GM12875 (cell line): ENCODE measurements at regions not wholly inside any gene's neighbourhood (a gene's known extent, or its start where the extent isn't known, plus 50 kb on each side); places are given as distances from the start of the nearest gene placed in this dataset.
"Not testable (repeated sequence)": the region's sequence is repeated elsewhere in the genome, so short reads cannot be mapped to it uniquely, and the experiment has no call there.

ENCODE experiments used
- H3K4me3 ChIP-seq: one replicate; pipeline ENCODE4 v1.5.1; 2011; ENCODE audit warnings: low read depth, low read length, control low read depth
- TF ChIP-seq, protein P1 (sequence below): IDR thresholded peaks from 2 replicates; pipeline ENCODE4 v1.5.1; 2011; ENCODE audit warnings: low read depth, mild to moderate bottlenecking, control low read depth, inconsistent platforms, low read length, moderate library complexity, borderline replicate concordance; ENCODE audit not compliant: insufficient read depth

DNA sequence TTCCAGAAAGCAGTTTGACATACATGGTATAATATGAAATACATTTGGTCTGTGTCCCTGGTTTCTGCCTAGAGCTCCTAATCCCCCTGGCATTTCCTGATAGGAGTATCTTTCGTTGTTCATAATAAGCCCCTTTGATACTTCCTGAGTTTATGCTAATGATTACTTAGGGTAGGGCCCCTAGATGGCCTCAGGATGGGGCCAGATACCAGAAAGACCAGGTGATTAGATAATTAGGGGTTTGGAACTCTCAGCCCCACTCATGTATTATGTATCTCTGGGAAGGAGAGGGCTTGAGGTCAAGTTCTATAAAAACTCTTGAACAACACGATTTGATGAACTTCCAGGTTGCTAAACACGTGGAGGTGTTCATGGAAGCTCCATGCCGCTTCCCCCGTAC lies 163.3 kb upstream of the ZNF608 start:
- TF ChIP-seq, protein P1, sequence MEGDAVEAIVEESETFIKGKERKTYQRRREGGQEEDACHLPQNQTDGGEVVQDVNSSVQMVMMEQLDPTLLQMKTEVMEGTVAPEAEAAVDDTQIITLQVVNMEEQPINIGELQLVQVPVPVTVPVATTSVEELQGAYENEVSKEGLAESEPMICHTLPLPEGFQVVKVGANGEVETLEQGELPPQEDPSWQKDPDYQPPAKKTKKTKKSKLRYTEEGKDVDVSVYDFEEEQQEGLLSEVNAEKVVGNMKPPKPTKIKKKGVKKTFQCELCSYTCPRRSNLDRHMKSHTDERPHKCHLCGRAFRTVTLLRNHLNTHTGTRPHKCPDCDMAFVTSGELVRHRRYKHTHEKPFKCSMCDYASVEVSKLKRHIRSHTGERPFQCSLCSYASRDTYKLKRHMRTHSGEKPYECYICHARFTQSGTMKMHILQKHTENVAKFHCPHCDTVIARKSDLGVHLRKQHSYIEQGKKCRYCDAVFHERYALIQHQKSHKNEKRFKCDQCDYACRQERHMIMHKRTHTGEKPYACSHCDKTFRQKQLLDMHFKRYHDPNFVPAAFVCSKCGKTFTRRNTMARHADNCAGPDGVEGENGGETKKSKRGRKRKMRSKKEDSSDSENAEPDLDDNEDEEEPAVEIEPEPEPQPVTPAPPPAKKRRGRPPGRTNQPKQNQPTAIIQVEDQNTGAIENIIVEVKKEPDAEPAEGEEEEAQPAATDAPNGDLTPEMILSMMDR: no peak
- H3K4me3 ChIP-seq: no peak overlapping the region

DNA sequence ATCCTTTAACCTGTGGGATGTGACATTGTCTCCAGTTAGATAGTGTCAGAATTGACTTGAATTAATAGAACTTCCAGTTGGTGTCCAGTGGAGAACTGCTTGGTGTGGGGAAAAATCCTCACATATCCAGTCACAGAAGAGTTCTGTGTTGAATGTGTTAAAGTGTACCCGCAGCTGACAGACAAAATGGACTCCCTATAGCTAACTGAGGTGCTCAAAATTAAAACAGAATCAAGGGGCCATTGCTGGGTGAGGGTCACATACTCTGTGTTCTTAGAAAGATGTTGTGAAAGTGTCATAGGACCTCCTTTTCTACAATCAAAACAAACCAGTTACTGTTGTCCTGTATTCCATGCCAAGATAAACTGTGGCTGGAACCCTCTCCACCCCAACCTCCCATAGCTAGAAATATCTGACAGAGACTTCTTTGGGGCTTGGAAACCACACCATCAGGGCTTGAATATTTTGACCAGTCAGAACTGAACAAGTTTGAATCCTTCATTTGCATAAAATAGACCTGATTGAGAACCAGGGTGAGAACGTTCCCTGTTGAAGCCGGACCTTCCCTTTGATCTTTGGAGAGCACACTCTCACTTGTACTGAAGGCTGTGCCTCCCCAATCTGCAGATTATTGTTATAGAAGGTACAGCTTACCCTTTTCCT lies 164.0 kb upstream of the ZNF608 start:
- TF ChIP-seq, protein P1: no peak
- no peak overlapping the region for H3K4me3 ChIP-seq

DNA sequence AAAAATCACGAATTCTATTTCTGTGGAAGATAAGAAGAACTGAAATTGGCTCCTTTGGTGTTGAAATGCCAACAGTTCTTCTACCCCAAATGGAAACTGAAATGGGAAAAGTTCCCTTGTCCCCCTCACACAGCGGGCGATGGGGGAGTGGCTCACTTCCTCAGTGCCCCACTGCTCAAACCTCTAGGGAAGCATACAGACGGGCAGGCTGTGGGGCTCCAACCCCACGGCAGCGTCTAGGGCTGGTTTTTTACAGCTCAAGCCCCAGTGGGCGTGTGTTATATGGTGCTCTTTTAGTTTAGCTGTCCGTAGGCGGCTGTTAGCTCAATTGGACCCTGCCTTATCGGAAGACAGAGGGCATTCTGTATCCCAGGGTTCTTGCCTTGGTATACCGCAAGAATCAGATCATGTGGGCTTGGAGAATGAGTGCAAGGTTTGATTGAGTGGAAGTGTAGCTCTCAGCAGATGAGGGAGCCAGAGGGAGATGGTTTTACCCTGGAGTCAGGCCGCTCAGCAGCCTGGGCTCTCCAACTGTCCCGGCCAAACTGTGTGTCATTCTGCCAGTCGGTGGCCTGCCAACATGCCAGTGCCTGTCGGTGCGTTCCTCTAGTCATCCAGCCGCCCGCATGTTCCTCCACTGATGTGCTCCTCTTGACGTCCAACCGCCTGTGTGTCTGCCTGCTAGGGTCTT lies 166.3 kb upstream of the ZNF608 start:
- no peak overlapping the region for H3K4me3 ChIP-seq
- TF ChIP-seq, protein P1: no peak

DNA sequence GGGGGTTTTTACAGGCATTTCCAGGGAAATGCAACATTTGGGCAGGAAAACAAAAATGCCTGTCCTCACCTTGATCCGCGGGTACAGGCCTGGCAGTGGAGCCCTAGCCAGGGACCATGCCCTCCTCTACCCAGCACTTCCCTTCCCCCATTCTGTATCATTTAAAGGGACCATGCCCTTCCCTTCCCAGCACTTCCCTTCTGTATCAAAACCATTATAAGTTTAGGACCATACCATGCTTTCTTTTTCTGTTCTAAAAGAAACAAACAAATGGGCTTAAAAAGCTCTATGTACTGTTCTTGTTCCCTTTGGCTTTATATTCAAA lies 166.9 kb upstream of the ZNF608 start:
- no peak overlapping the region for H3K4me3 ChIP-seq
- TF ChIP-seq, protein P1: no peak

DNA sequence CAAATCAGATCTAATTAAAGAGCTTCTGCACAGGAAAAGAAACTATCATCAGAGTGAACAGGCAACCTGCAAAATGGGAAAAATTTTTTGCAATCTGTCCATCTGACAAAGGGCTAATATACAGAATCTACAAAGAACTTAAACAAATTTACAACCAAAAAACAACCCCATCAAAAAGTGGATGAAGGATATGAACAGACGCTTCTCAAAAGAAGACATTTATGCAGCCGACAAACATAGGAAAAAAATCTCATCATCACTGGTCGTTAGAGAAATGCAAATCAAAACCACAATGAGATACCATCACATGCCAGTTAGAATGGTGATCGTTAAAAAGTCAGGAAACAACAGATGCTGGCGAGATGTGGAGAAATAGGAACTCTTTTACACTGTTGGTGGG lies 169.9 kb upstream of the ZNF608 start:
- not testable (repeated sequence) for H3K4me3 ChIP-seq

DNA sequence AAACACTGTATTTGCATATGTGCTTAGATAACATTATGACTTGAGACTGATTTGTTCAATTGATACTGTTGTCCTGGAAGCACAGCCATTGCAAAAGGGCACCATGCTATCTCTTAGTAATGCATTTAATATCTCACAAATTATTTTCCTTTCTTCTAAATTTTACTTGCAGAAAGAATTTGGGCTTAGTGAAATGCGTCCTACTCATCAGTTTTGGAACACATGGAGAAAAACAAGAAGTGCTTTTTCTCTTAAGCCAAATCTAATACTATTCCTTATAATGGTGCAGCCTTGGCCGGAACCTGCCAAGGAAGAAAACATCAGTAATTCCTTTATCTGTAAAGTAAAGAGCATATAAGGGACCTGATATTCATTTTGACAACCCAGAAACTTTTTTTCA lies 172.2 kb upstream of the ZNF608 start:
- no peak overlapping the region for H3K4me3 ChIP-seq
- TF ChIP-seq, protein P1: no peak

DNA sequence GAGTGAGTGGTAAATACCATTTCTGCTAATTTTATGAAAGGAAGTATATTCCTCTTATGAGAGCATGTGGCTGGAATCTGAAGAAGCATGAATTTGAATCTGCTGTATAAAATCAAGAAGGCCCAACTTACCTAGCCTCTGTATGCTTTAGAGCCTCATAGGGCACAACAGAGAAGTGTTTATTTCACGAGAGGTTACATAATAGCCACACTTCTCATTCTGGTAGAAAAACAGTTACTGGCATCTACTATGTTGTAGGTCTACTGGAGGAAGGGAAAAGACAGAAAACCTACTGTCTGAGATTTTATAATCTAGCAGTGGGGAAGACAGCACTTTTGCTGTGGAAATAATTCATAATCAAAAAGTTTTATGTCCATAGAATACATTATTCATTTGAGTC lies 172.6 kb upstream of the ZNF608 start:
- TF ChIP-seq, protein P1: no peak
- no peak overlapping the region for H3K4me3 ChIP-seq
